ENCODE measurements at regions not wholly inside any gene's neighbourhood (a gene's known extent, or its start where the extent isn't known, plus 50 kb on each side); places are given as distances from the start of the nearest gene placed in this dataset.

DNA sequence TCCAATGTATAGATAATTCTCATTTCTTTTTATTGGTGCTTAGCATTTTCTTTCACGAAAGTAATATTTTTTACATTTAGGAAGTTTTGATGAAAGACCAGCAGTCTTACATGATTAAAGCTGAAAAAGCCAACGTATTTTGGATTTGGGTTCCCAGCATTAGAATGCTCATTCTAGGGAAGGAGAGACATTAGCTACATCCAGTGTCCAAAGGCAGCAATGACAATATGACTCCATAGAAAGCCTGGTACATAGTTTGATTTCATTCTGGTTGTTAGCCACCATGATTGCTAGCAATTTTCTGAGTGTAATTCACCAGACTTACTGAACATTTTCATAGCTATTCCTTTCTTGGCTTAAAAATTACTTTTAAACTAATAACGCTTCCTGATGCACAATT lies 1397.5 kb downstream of the PCDH7 start:
- DNase-seq = no peak

GRCh38 chr4:32119907-32120306 lies 1399.7 kb downstream of the PCDH7 start:
- no peak for DNase-seq

- DNase-seq = no peak
Measured at GRCh38 chr4:32128549-32128948, 1408.4 kb downstream of the PCDH7 start.

DNA sequence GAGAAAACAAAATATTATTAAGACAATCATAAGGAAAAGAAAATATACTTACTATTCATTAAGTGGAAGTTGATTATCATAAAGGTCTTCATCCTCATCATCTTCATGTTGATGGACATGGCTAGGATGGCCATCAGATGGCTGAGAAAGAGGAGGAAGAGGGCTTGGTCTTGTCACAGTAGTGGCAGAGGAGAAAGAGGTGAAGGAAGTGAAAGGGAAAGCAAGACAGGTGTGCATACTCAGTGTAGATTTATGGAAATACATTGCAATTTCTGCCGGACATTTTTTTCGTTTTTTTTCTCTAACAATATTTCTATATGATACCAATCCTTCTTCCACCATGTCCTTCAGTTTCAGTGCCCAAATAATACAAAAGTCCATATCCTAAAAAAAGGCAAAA lies 1409.8 kb downstream of the PCDH7 start:
- DNase-seq = no peak

DNA sequence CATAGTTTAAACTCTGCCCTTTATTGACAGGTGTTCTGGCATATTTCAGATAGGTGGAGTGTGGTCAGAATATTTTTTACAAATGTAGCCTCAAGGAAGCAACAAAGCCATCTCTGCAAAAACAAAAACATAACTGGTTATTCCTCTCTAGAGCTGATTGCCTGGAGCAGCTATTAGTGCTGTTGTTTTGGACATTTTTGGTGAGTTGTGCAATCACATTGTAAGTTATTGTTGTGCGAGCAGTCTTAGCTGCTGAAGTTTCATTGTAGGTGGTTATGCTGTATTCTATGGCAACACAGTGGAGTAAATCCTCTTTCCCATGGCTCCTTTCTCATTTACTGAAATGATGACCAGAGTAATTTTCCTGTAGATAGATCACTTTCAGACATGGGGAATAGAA lies 1413.0 kb downstream of the PCDH7 start:
- no peak for DNase-seq

DNA sequence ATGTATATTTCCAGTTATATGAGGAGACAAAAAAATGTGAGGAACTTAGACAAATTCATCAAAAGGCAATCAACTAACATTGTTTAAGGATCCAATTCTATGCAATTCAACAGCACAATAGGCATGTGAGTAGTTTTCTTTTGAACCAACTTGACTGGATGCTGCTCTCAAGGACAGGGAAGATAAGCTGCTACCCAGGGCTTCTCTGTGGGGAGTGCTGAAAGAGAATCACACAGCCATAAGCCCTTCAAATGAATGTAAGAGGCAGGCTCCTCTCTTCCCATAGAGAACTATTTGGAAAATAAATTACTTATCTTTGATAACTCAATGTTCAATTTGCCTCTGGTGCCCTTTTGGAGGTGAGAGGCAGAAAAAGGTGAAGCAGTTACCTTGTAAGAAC lies 1413.6 kb downstream of the PCDH7 start:
- no peak for DNase-seq

- DNase-seq = no peak
Measured at GRCh38 chr4:32135642-32136041, 1415.5 kb downstream of the PCDH7 start.

- no peak for DNase-seq
Measured at GRCh38 chr4:32136081-32136787, 1416.1 kb downstream of the PCDH7 start.

GRCh38 chr4:32140636-32141035 lies 1420.5 kb downstream of the PCDH7 start:
- no peak for DNase-seq

GRCh38 chr4:32142075-32142474 lies 1421.9 kb downstream of the PCDH7 start:
- DNase-seq = no peak

DNA sequence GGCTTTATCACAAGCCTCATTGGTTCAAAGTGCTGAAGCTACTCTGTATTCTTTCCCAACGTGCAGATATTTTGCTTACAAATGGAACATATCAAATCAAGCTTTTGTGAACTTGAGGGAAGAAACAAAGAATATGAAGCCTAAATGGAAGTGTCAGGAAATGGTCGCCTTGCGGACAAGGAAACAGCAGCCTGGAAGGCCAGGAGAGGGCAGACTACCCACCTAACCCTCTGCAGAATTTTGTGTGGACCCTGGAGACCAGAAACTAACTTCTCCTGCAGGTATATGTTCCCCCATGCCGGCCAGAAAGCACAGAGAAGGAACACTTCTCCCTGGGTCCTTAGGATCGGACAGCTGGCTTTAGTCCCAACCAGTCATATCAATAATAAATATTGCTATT lies 1425.8 kb downstream of the PCDH7 start:
- DNase-seq = no peak

DNA sequence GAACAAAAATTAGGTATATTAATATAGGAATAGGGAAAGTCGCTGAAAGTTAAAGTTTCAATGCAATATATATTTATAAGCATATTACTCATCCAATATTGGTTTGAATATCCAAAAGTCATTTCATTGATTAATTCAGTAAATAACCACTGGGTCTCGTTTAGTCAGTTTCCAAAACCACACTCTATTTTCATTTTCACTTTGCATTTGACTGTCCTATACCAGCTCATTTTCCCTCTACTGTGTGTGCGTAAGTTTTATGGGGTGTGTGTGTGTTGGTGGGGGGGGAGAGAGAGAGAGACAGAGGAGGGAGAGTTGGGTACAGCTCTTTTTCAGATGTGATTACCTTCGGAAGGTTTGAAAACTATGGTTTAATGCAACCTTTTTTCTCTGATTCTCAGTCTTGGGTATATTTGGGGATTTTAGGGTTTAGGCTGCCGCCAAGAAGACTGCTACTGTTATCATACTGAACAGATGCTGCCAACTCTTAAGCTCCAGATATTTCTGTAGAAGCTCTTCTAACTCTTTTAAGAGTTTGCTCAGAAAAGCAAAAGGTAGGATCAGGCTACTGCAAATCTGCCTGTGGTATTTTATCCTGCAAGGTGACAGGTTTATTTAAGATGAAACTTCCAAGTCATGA lies 1427.4 kb downstream of the PCDH7 start:
- DNase-seq = no peak

DNA sequence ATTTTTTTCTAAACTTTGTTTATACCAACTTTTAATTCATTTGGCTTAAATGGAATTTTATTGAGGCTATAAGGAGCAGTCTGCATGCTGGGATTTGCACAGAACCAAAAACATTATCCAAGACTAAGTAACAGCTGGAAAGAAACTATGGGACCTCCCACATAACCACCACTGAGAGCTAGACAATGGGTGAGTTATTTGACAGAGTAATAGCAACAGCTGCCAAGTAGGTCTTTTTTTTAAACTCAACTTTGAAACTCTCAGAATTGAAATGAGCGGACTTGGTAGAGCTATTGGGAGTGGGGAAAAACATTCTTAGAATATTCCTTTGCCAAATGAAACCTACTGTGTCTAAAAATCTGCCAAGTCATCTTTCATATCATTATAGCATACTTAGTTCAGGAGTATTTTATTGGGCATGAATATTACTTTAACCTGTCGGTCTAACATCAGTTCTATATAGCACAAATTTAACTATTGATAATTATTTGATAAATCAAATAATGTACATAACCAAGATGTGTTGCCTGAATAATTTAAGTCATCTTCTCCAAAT lies 1428.0 kb downstream of the PCDH7 start:
- DNase-seq = no peak

GRCh38 chr4:32158961-32159360 lies 1438.8 kb downstream of the PCDH7 start:
- DNase-seq = no peak

DNA sequence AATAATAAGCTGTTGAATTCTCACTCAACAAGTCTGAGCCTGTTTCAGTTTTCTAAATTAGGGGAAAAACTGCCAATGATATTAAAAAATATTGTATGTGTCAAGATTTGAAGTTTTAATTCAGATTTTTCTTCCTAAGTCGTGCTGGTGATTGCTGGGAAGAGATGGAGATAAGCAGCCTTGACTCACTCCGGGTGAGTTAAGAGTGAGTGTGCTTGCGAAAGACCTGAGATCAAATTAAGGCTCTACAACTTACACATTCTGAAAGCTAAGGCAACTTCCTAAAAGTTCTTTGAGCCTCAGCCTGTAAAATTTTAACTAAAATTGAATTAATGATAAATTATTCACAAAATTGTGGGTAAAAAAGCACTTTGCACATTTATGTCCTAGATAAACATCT lies 1441.2 kb downstream of the PCDH7 start:
- no peak for DNase-seq

GRCh38 chr4:32163125-32163524 lies 1443.0 kb downstream of the PCDH7 start:
- no peak for DNase-seq

- DNase-seq = no peak
Measured at GRCh38 chr4:32169841-32170240, 1449.7 kb downstream of the PCDH7 start.

DNA sequence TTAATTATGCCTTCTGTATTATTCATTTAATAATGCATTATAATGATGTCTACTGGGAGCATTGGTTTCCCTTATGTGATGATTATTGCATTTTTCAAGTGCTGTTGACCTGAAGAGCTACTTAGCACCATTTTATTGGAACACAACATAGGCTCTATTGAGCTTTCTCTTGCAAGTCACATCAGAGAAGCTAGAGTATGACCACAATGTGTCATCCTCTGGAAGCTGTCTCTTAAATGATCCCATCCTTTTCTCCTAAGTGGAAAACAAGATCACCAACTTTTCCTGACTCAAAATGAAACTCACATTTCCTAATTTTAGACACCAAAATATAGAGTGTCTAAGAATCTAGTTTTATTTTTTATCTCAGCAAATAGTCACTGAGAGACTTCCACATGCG lies 1451.9 kb downstream of the PCDH7 start:
- DNase-seq = no peak

GRCh38 chr4:32172761-32173160 lies 1452.6 kb downstream of the PCDH7 start:
- no peak for DNase-seq

GRCh38 chr4:32180086-32180485 lies 1459.9 kb downstream of the PCDH7 start:
- no peak for DNase-seq

DNA sequence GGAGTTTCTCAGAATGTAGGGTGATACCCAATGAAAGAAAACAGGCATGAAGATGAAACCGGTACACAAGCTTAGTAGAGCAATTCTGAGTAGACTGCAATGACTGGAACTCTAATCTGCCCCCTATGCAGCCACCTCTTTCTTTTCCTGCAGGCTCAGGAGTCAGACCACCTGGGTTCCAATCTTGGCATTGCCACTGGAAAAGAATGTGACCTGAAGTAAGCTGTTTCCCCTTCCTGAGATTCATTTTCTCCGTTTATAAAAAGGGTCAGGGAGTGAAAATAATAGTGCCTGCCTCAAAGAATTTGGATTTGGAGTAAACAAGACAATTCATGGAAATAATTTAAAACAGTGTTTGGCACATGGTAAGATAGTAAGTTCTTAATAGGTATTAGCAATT lies 1464.0 kb downstream of the PCDH7 start:
- no peak for DNase-seq

- no peak for DNase-seq
Measured at GRCh38 chr4:32189130-32189529, 1469.0 kb downstream of the PCDH7 start.

DNA sequence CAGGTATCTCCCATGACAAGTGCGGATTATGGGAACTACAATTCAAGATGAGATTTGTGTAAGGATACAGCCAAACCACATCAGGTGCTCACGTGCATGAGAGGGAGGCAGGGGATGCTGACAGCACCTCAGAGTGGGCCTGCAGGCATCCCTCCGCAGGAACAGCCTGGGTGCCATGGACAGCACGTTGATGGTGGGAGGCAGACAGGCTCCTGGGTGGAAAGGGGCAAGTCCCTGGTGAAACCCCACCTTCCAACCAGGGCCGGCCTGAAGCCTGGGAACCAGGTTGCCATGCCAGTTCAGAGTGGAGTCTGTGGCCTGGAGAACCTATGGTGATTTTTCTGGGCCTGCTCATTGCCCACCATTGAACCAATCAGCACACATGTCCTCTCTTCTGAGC lies 1469.6 kb downstream of the PCDH7 start:
- DNase-seq = no peak

DNA sequence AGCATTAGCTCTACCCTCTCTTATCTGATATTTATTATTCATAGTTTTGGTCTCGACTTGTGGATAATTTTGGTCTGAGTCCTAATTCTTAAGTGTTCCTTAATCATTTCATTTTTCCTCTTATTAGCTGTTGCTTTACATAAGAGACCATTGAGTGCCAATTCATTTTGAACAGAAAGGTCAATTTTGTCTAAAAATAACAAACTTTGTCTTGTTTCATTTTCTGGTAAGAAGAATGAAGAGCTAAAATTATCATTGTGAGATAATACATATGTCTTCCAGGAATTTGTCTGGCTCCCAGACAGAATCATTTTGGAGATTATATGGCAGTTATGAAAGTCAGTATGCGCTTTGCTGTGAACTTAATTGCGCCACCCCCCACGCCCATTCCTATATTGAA lies 1471.8 kb downstream of the PCDH7 start:
- DNase-seq = no peak

GRCh38 chr4:32192363-32192762 lies 1472.2 kb downstream of the PCDH7 start:
- no peak for DNase-seq

Measured in NCI-H187 treated with DMSO at 0.1 percent for 48 hours (cell line).